ENCODE measurements at regions not wholly inside any gene's neighbourhood (a gene's known extent, or its start where the extent isn't known, plus 50 kb on each side); places are given as distances from the start of the nearest gene placed in this dataset.
"Not testable (repeated sequence)": the region's sequence is repeated elsewhere in the genome, so short reads cannot be mapped to it uniquely, and the experiment has no call there.

- H3K4me1 ChIP-seq (ENCODE audit: low read length): no peaks in the 10 kb centered on the region
- no peak overlapping the region for H3K9ac ChIP-seq (ENCODE audit: low read length)
- H3K27me3 ChIP-seq (ENCODE audit: low read length): no peaks in the 10 kb centered on the region
- no peak overlapping the region for H3K4me2 ChIP-seq (ENCODE audit: low read depth, low read length, poor library complexity, severe bottlenecking)
- H3K4me3 ChIP-seq (ENCODE audit: low read length): no peak overlapping the region
- no peaks in the 10 kb centered on the region for H4K20me1 ChIP-seq (ENCODE audit: insufficient read depth, low read depth, low read length)
- no peaks in the 10 kb centered on the region for H3K9me3 ChIP-seq (ENCODE audit: low read length)
- no peak overlapping the region for H3K27ac ChIP-seq (ENCODE audit: low read length)
- DNase-seq: no peak
- H3K36me3 ChIP-seq (ENCODE audit: insufficient read depth, low read length): no peaks in the 10 kb centered on the region
- no peak overlapping the region for H2AFZ ChIP-seq (ENCODE audit: low read length)
- no peaks in the 10 kb centered on the region for H3K79me2 ChIP-seq (ENCODE audit: low read length)
- no peaks in the 10 kb centered on the region for H3K9me2 ChIP-seq (replicated peaks; ENCODE audit: insufficient read depth, low read length)
These were observed 463.4 kb upstream of the TMEM132C start for GRCh38 chr12:127803545-127803944.

- Histone ChIP-seq H3K79me2 (ENCODE audit: low read length) (no peaks in the 10 kb centered on the region), H3K9me2 (replicated peaks; ENCODE audit: insufficient read depth, low read length) (no peaks in the 10 kb centered on the region), H3K27me3 (ENCODE audit: low read length) (no peaks in the 10 kb centered on the region), H3K4me1 (ENCODE audit: low read length) (no peaks in the 10 kb centered on the region), H3K27ac (ENCODE audit: low read length) (no peak overlapping the region), H3K9ac (ENCODE audit: low read length) (no peak overlapping the region), H2AFZ (ENCODE audit: low read length) (no peak overlapping the region), H3K36me3 (ENCODE audit: insufficient read depth, low read length) (no peaks in the 10 kb centered on the region), H3K4me3 (ENCODE audit: low read length) (no peak overlapping the region), H3K9me3 (ENCODE audit: low read length) (no peaks in the 10 kb centered on the region), H3K4me2 (ENCODE audit: low read depth, low read length, poor library complexity, severe bottlenecking) (no peak overlapping the region), H4K20me1 (ENCODE audit: insufficient read depth, low read depth, low read length) (no peaks in the 10 kb centered on the region)
- DNase-seq: no peak
These were observed 457.7 kb upstream of the TMEM132C start for GRCh38 chr12:127809275-127809674.

- no peak overlapping the region for H2AFZ ChIP-seq (ENCODE audit: low read length)
- H4K20me1 ChIP-seq (ENCODE audit: insufficient read depth, low read depth, low read length): no peaks in the 10 kb centered on the region
- H3K79me2 ChIP-seq (ENCODE audit: low read length): no peaks in the 10 kb centered on the region
- H3K4me3 ChIP-seq (ENCODE audit: low read length): no peak overlapping the region
- H3K9me3 ChIP-seq (ENCODE audit: low read length): no peaks in the 10 kb centered on the region
- H3K36me3 ChIP-seq (ENCODE audit: insufficient read depth, low read length): no peaks in the 10 kb centered on the region
- H3K27ac ChIP-seq (ENCODE audit: low read length): no peak overlapping the region
- no peaks in the 10 kb centered on the region for H3K27me3 ChIP-seq (ENCODE audit: low read length)
- no peaks in the 10 kb centered on the region for H3K4me1 ChIP-seq (ENCODE audit: low read length)
- DNase-seq: no peak
- H3K4me2 ChIP-seq (ENCODE audit: low read depth, low read length, poor library complexity, severe bottlenecking): no peak overlapping the region
- H3K9me2 ChIP-seq (replicated peaks; ENCODE audit: insufficient read depth, low read length): no peaks in the 10 kb centered on the region
- no peak overlapping the region for H3K9ac ChIP-seq (ENCODE audit: low read length)
These were observed 456.9 kb upstream of the TMEM132C start for GRCh38 chr12:127810041-127810440.

GRCh38 chr12:127810459-127810858 is 456.5 kb upstream of the TMEM132C start:
- DNase-seq; H3K4me3 ChIP-seq (ENCODE audit: low read length); H3K27me3 ChIP-seq (ENCODE audit: low read length); H3K4me2 ChIP-seq (ENCODE audit: low read depth, low read length, poor library complexity, severe bottlenecking); H3K9me2 ChIP-seq (replicated peaks; ENCODE audit: insufficient read depth, low read length); H3K79me2 ChIP-seq (ENCODE audit: low read length); H2AFZ ChIP-seq (ENCODE audit: low read length); H4K20me1 ChIP-seq (ENCODE audit: insufficient read depth, low read depth, low read length); H3K27ac ChIP-seq (ENCODE audit: low read length); H3K9ac ChIP-seq (ENCODE audit: low read length); H3K4me1 ChIP-seq (ENCODE audit: low read length); H3K9me3 ChIP-seq (ENCODE audit: low read length); H3K36me3 ChIP-seq (ENCODE audit: insufficient read depth, low read length): not testable (repeated sequence)

- Histone ChIP-seq H4K20me1 (ENCODE audit: insufficient read depth, low read depth, low read length) (no peaks in the 10 kb centered on the region), H3K4me3 (ENCODE audit: low read length) (no peak overlapping the region), H3K27ac (ENCODE audit: low read length) (no peak overlapping the region), H3K4me1 (ENCODE audit: low read length) (no peaks in the 10 kb centered on the region), H3K9me3 (ENCODE audit: low read length) (no peaks in the 10 kb centered on the region), H3K27me3 (ENCODE audit: low read length) (no peaks in the 10 kb centered on the region), H3K36me3 (ENCODE audit: insufficient read depth, low read length) (no peaks in the 10 kb centered on the region), H3K4me2 (ENCODE audit: low read depth, low read length, poor library complexity, severe bottlenecking) (no peak overlapping the region), H3K9me2 (replicated peaks; ENCODE audit: insufficient read depth, low read length) (no peaks in the 10 kb centered on the region), H3K79me2 (ENCODE audit: low read length) (no peaks in the 10 kb centered on the region), H3K9ac (ENCODE audit: low read length) (no peak overlapping the region), H2AFZ (ENCODE audit: low read length) (no peak overlapping the region)
- no peak for DNase-seq
These were observed 455.0 kb upstream of the TMEM132C start for GRCh38 chr12:127811988-127812387.

- no peak for DNase-seq
- Histone ChIP-seq H3K9me2 (replicated peaks; ENCODE audit: insufficient read depth, low read length) (no peaks in the 10 kb centered on the region), H3K9me3 (ENCODE audit: low read length) (no peaks in the 10 kb centered on the region), H3K4me1 (ENCODE audit: low read length) (no peaks in the 10 kb centered on the region), H3K79me2 (ENCODE audit: low read length) (no peaks in the 10 kb centered on the region), H3K27me3 (ENCODE audit: low read length) (no peaks in the 10 kb centered on the region), H3K27ac (ENCODE audit: low read length) (no peak overlapping the region), H3K36me3 (ENCODE audit: insufficient read depth, low read length) (no peaks in the 10 kb centered on the region), H2AFZ (ENCODE audit: low read length) (no peak overlapping the region), H4K20me1 (ENCODE audit: insufficient read depth, low read depth, low read length) (no peaks in the 10 kb centered on the region), H3K4me3 (ENCODE audit: low read length) (no peak overlapping the region), H3K4me2 (ENCODE audit: low read depth, low read length, poor library complexity, severe bottlenecking) (no peak overlapping the region), H3K9ac (ENCODE audit: low read length) (no peak overlapping the region)
These were observed 453.8 kb upstream of the TMEM132C start for GRCh38 chr12:127813147-127813546.

- Histone ChIP-seq H3K9ac (ENCODE audit: low read length) (no peak overlapping the region), H3K4me3 (ENCODE audit: low read length) (no peak overlapping the region), H2AFZ (ENCODE audit: low read length) (no peak overlapping the region), H3K4me1 (ENCODE audit: low read length) (no peaks in the 10 kb centered on the region), H4K20me1 (ENCODE audit: insufficient read depth, low read depth, low read length) (no peaks in the 10 kb centered on the region), H3K36me3 (ENCODE audit: insufficient read depth, low read length) (no peaks in the 10 kb centered on the region), H3K79me2 (ENCODE audit: low read length) (no peaks in the 10 kb centered on the region), H3K9me2 (replicated peaks; ENCODE audit: insufficient read depth, low read length) (no peaks in the 10 kb centered on the region), H3K27ac (ENCODE audit: low read length) (no peak overlapping the region), H3K4me2 (ENCODE audit: low read depth, low read length, poor library complexity, severe bottlenecking) (no peak overlapping the region), H3K9me3 (ENCODE audit: low read length) (no peaks in the 10 kb centered on the region), H3K27me3 (ENCODE audit: low read length) (no peaks in the 10 kb centered on the region)
- no peak for DNase-seq
These were observed 447.9 kb upstream of the TMEM132C start for GRCh38 chr12:127819056-127819455.

- no peak overlapping the region for H3K4me3 ChIP-seq (ENCODE audit: low read length)
- no peaks in the 10 kb centered on the region for H3K9me2 ChIP-seq (replicated peaks; ENCODE audit: insufficient read depth, low read length)
- no peak overlapping the region for H3K4me2 ChIP-seq (ENCODE audit: low read depth, low read length, poor library complexity, severe bottlenecking)
- H3K9ac ChIP-seq (ENCODE audit: low read length): no peak overlapping the region
- H3K4me1 ChIP-seq (ENCODE audit: low read length): no peaks in the 10 kb centered on the region
- no peak overlapping the region for H2AFZ ChIP-seq (ENCODE audit: low read length)
- H3K27me3 ChIP-seq (ENCODE audit: low read length): no peaks in the 10 kb centered on the region
- no peaks in the 10 kb centered on the region for H3K79me2 ChIP-seq (ENCODE audit: low read length)
- no peaks in the 10 kb centered on the region for H3K9me3 ChIP-seq (ENCODE audit: low read length)
- H3K27ac ChIP-seq (ENCODE audit: low read length): no peak overlapping the region
- no peak for DNase-seq
- H4K20me1 ChIP-seq (ENCODE audit: insufficient read depth, low read depth, low read length): no peaks in the 10 kb centered on the region
- H3K36me3 ChIP-seq (ENCODE audit: insufficient read depth, low read length): no peaks in the 10 kb centered on the region
These were observed 446.7 kb upstream of the TMEM132C start for GRCh38 chr12:127820271-127820670.

GRCh38 chr12:127820846-127821245 is 446.1 kb upstream of the TMEM132C start:
- H3K79me2 ChIP-seq (ENCODE audit: low read length): no peaks in the 10 kb centered on the region
- DNase-seq: no peak
- H3K4me1 ChIP-seq (ENCODE audit: low read length): no peaks in the 10 kb centered on the region
- no peaks in the 10 kb centered on the region for H3K36me3 ChIP-seq (ENCODE audit: insufficient read depth, low read length)
- no peaks in the 10 kb centered on the region for H4K20me1 ChIP-seq (ENCODE audit: insufficient read depth, low read depth, low read length)
- H3K9me3 ChIP-seq (ENCODE audit: low read length): no peaks in the 10 kb centered on the region
- no peak overlapping the region for H2AFZ ChIP-seq (ENCODE audit: low read length)
- no peaks in the 10 kb centered on the region for H3K27me3 ChIP-seq (ENCODE audit: low read length)
- H3K27ac ChIP-seq (ENCODE audit: low read length): no peak overlapping the region
- H3K9ac ChIP-seq (ENCODE audit: low read length): no peak overlapping the region
- no peak overlapping the region for H3K4me3 ChIP-seq (ENCODE audit: low read length)
- no peaks in the 10 kb centered on the region for H3K9me2 ChIP-seq (replicated peaks; ENCODE audit: insufficient read depth, low read length)
- H3K4me2 ChIP-seq (ENCODE audit: low read depth, low read length, poor library complexity, severe bottlenecking): no peak overlapping the region
